ENCODE measurements at regions not wholly inside any gene's neighbourhood (a gene's known extent, or its start where the extent isn't known, plus 50 kb on each side); places are given as distances from the start of the nearest gene placed in this dataset.

DNA sequence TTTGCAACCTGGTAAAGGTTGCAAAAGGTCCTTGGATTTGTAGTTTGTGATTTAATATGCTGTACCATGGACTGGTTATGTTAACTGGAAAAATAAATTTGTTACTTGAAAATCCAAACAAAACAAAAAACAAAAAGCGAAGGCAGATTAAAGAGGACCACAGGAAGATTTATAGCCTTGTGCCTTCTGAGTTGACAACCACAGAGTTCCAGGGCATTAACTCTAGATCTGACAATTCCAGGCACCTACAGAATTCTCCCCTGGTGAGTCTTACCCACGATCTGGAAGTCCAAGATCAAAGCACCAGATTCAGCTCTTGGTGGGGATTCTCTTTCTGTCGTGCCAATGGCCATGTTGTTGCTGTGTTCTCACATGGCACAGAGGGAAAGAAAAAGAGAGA lies 107.9 kb upstream of the SELENOP start:
- TF ChIP-seq POLR2A (IDR thresholded peaks at IDR 0.05) (no peak), EP300 (IDR thresholded peaks at IDR 0.05) (no peak), POLR2AphosphoS5 (IDR thresholded peaks at IDR 0.05) (no peak)
- TF ChIP-seq, protein P1, sequence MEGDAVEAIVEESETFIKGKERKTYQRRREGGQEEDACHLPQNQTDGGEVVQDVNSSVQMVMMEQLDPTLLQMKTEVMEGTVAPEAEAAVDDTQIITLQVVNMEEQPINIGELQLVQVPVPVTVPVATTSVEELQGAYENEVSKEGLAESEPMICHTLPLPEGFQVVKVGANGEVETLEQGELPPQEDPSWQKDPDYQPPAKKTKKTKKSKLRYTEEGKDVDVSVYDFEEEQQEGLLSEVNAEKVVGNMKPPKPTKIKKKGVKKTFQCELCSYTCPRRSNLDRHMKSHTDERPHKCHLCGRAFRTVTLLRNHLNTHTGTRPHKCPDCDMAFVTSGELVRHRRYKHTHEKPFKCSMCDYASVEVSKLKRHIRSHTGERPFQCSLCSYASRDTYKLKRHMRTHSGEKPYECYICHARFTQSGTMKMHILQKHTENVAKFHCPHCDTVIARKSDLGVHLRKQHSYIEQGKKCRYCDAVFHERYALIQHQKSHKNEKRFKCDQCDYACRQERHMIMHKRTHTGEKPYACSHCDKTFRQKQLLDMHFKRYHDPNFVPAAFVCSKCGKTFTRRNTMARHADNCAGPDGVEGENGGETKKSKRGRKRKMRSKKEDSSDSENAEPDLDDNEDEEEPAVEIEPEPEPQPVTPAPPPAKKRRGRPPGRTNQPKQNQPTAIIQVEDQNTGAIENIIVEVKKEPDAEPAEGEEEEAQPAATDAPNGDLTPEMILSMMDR (IDR thresholded peaks at IDR 0.05) = no peak
